Tibial artery (tissue), 4 donors: ENCODE measurements at regions not wholly inside any gene's neighbourhood (a gene's known extent, or its start where the extent isn't known, plus 50 kb on each side); places are given as distances from the start of the nearest gene placed in this dataset.

Source experiments
- DNase-seq, 2 donors: peaks; one replicate each; pipeline ENCODE4 v3.0.0-alpha.2; 2019
- H3K27ac ChIP-seq, 2 donors: fragments of 200-600 bp; sonication (generic) in 1 of 2; 1 replicate in 1 of 2; 2 replicates in 1 of 2; pipeline ENCODE4 v1.5.1; 2018 to 2019; ENCODE audit warnings: mild to moderate bottlenecking in 1 of 2
- H3K27me3 ChIP-seq, 2 donors: fragments of 200-600 bp; sonication (generic) in 1 of 2; one replicate each; pipeline versions ENCODE4 v1.5.1 to v1.6.0; 2016 to 2019
- H3K36me3 ChIP-seq, 3 donors: fragments of 200-600 bp; sonication (generic) in 2 of 3; one replicate each; pipeline ENCODE4 v1.5.1; 2016 to 2019; ENCODE audit warnings: mild to moderate bottlenecking in 2 of 3
- H3K4me1 ChIP-seq, 4 donors: fragments of 200-600 bp; sonication (generic) in 2 of 4; 1 replicate in 3 of 4; 2 replicates in 1 of 4; pipeline ENCODE4 v1.5.1; 2016 to 2019
- H3K4me3 ChIP-seq, 2 donors: fragments of 200-600 bp; sonication (generic) in 1 of 2; 1 replicate in 1 of 2; 2 replicates in 1 of 2; pipeline ENCODE4 v1.5.1; 2018 to 2019; ENCODE audit warnings: mild to moderate bottlenecking in 2 of 2
- H3K9me3 ChIP-seq, 3 donors: fragments of 200-600 bp; sonication (generic) in 1 of 3; one replicate each; pipeline ENCODE4 v1.5.1; 2016 to 2019
- CTCF ChIP-seq, 2 experiments: fragments of 200-600 bp in 1 of 2; fragments of 450-650 bp in 1 of 2; IDR thresholded peaks; one replicate each; pipeline ENCODE4 v1.5.1; 2017 to 2019; ENCODE audit warnings: antibody characterized with exemption in 2 of 2, mild to moderate bottlenecking in 1 of 2, moderate library complexity in 1 of 2
- intact Hi-C: fragments of 100-400 bp; cut with DNase I; formaldehyde crosslinking; loops from one replicate; pipeline ENCODE4 v1.15.0; 2023; ENCODE audit warnings: low total_unique reads

GRCh38 chr18:39647627-39648534, 2082.3 kb upstream of the CELF4 start:
- no peaks in the 10 kb centered on the region for H3K4me1 ChIP-seq
- DNase-seq: no peak
- H3K36me3 ChIP-seq: no peaks in the 10 kb centered on the region
- no peak for TF ChIP-seq CTCF (IDR thresholded peaks at IDR 0.05)
- no peaks in the 10 kb centered on the region for H3K9me3 ChIP-seq
- no peaks in the 10 kb centered on the region for H3K27me3 ChIP-seq
- H3K4me3 ChIP-seq: no peak overlapping the region
- intact Hi-C loops: no loop called here
- H3K27ac ChIP-seq: no peak overlapping the region

GRCh38 chr18:39638224-39638623, 2072.6 kb upstream of the CELF4 start:
- Histone ChIP-seq H3K36me3 (no peaks in the 10 kb centered on the region), H3K4me1 (no peaks in the 10 kb centered on the region), H3K27ac (no peak overlapping the region), H3K4me3 (no peak overlapping the region), H3K27me3 (no peaks in the 10 kb centered on the region), H3K9me3 (no peaks in the 10 kb centered on the region)
- TF ChIP-seq CTCF (IDR thresholded peaks at IDR 0.05): no peak
- intact Hi-C loops: no loop called here
- DNase-seq: no peak

- Histone ChIP-seq H3K27me3 (no peaks in the 10 kb centered on the region), H3K9me3 (no peaks in the 10 kb centered on the region), H3K36me3 (no peaks in the 10 kb centered on the region), H3K27ac (no peak overlapping the region), H3K4me3 (no peak overlapping the region), H3K4me1 (no peaks in the 10 kb centered on the region)
- intact Hi-C loops: no loop called here
- DNase-seq: no peak
- no peak for TF ChIP-seq CTCF (IDR thresholded peaks at IDR 0.05)
Measured at GRCh38 chr18:39636931-39637330, 2071.3 kb upstream of the CELF4 start.

GRCh38 chr18:39635966-39636365, 2070.4 kb upstream of the CELF4 start:
- Histone ChIP-seq H3K4me1 (no peaks in the 10 kb centered on the region), H3K9me3 (no peaks in the 10 kb centered on the region), H3K27me3 (no peaks in the 10 kb centered on the region), H3K36me3 (no peaks in the 10 kb centered on the region), H3K4me3 (no peak overlapping the region), H3K27ac (no peak overlapping the region)
- intact Hi-C loops: no loop called here
- no peak for TF ChIP-seq CTCF (IDR thresholded peaks at IDR 0.05)
- no peak for DNase-seq

GRCh38 chr18:39635192-39635591, 2069.6 kb upstream of the CELF4 start:
- H3K27me3 ChIP-seq: no peaks in the 10 kb centered on the region
- H3K27ac ChIP-seq: no peak overlapping the region
- no peaks in the 10 kb centered on the region for H3K4me1 ChIP-seq
- H3K36me3 ChIP-seq: no peaks in the 10 kb centered on the region
- intact Hi-C loops: no loop called here
- no peaks in the 10 kb centered on the region for H3K9me3 ChIP-seq
- no peak overlapping the region for H3K4me3 ChIP-seq
- no peak for TF ChIP-seq CTCF (IDR thresholded peaks at IDR 0.05)
- no peak for DNase-seq
